Endothelial cell of umbilical vein (primary cell): ENCODE measurements at regions not wholly inside any gene's neighbourhood (a gene's known extent, or its start where the extent isn't known, plus 50 kb on each side); places are given as distances from the start of the nearest gene placed in this dataset.

Experiments used
- BruUV-seq: library from RNA; stranded (reverse); fragments of 400-500 nt; replicated peaks from 2 replicates; lab custom pipeline; 2021; lab: Mats Ljungman, UMichigan
- CTCF ChIA-PET: fragments of 300-600, 350-600 bp; sonication (Branson Sonifier 250); formaldehyde crosslinking; loops from one replicate; lab custom pipeline; 2021; ENCODE audit warnings: antibody characterized with exemption, inconsistent platforms; lab: Charles Lee
- POLR2A ChIA-PET: fragments of 300-600, 350-600 bp; sonication (Branson Sonifier 250); formaldehyde crosslinking; loops from one replicate; lab custom pipeline; 2021; ENCODE audit warnings: antibody characterized with exemption, inconsistent platforms; lab: Charles Lee
- DNase-seq: peaks from one replicate; pipeline ENCODE4 v3.0.0-alpha.2; 2011; ENCODE audit warnings: low read depth, low spot score
- FAIRE-seq: peaks from 2 replicates; lab custom pipeline; 2011; peaks lifted over from hg19 to GRCh38; lab: Jason Lieb, UNC
- H2AFZ ChIP-seq: 2 replicates; pipeline ENCODE4 v1.6.0; 2012; ENCODE audit warnings: low read depth, low read length, control low read depth, inconsistent platforms
- H3K27ac ChIP-seq: 2 replicates; pipeline ENCODE4 v1.5.1; 2011; ENCODE audit warnings: low read depth, mild to moderate bottlenecking, control low read depth, low read length, moderate library complexity; ENCODE audit not compliant: insufficient read depth
- H3K27me3 ChIP-seq, 2 experiments: 2 replicates each; pipeline versions ENCODE4 v1.6.0 to v1.6.1; 2011; ENCODE audit warnings: low read length in 2 of 2, mixed read lengths in 1 of 2; ENCODE audit not compliant: control insufficient read depth in 2 of 2, insufficient read depth in 2 of 2
- H3K36me3 ChIP-seq, 2 experiments: 2 replicates in 1 of 2; 3 replicates in 1 of 2; pipeline ENCODE4 v1.5.1; 2011; ENCODE audit warnings: low read length in 2 of 2, mild to moderate bottlenecking in 1 of 2, moderate library complexity in 1 of 2; ENCODE audit not compliant: control insufficient read depth in 2 of 2, insufficient read depth in 2 of 2; ENCODE audit errors: extremely low read depth in 1 of 2
- H3K4me1 ChIP-seq: 3 replicates; pipeline ENCODE4 v1.5.1; 2011; ENCODE audit warnings: mild to moderate bottlenecking, low read length; ENCODE audit not compliant: control insufficient read depth, insufficient read depth; ENCODE audit errors: extremely low read depth
- H3K4me2 ChIP-seq: 2 replicates; pipeline ENCODE4 v1.6.1; 2011; ENCODE audit warnings: low read length, control low read depth, mixed read lengths; ENCODE audit not compliant: insufficient read depth
- H3K4me3 ChIP-seq, 3 experiments: fragments of 200-600 bp in 1 of 3; sonication (generic), shearing (Covaris generic) in 1 of 3; replicated peaks in 1 of 3; 2 replicates each; pipeline ENCODE4 v1.5.1; 2011 to 2016; ENCODE audit warnings: control low read depth in 3 of 3, low read length in 3 of 3, mild to moderate bottlenecking in 2 of 3, inconsistent platforms in 1 of 3, low read depth in 1 of 3, moderate library complexity in 1 of 3; ENCODE audit not compliant: insufficient read depth in 1 of 3
- H3K79me2 ChIP-seq: 2 replicates; pipeline ENCODE4 v1.6.0; 2012; ENCODE audit warnings: low read length, inconsistent platforms; ENCODE audit not compliant: control insufficient read depth, insufficient read depth
- H3K9ac ChIP-seq: replicated peaks from 2 replicates; pipeline ENCODE3; 2011; ENCODE audit warnings: low read length, control low read depth; ENCODE audit not compliant: insufficient read depth; ENCODE audit errors: extremely low read depth
- H3K9me1 ChIP-seq: replicated peaks from 3 replicates; pipeline ENCODE4 v1.6.0; 2011; ENCODE audit warnings: mild to moderate bottlenecking, low read length; ENCODE audit not compliant: control insufficient read depth, insufficient read depth; ENCODE audit errors: extremely low read depth
- H3K9me3 ChIP-seq: replicated peaks from 2 replicates; pipeline ENCODE4 v1.5.1; 2012; ENCODE audit warnings: low read length, inconsistent platforms; ENCODE audit not compliant: control insufficient read depth, insufficient read depth
- H4K20me1 ChIP-seq: replicated peaks from 2 replicates; pipeline ENCODE3; 2011; ENCODE audit warnings: mild to moderate bottlenecking, low read length; ENCODE audit not compliant: control insufficient read depth, insufficient read depth; ENCODE audit errors: extremely low read depth
- EZH2 ChIP-seq: IDR thresholded peaks from 2 replicates; pipeline ENCODE4 v1.6.1; 2012; ENCODE audit warnings: borderline replicate concordance, low read depth, mild to moderate bottlenecking, moderate library complexity, low read length, inconsistent platforms; ENCODE audit not compliant: severe bottlenecking
- FOS ChIP-seq: IDR thresholded peaks from 2 replicates; pipeline ENCODE4 v1.6.1; 2011; ENCODE audit warnings: mild to moderate bottlenecking, low read length, moderate library complexity, borderline replicate concordance; ENCODE audit not compliant: insufficient read depth
- GATA2 ChIP-seq: IDR thresholded peaks from 2 replicates; pipeline ENCODE4 v1.7.0; 2011; ENCODE audit warnings: low read depth, mild to moderate bottlenecking, moderate library complexity, mixed read lengths, low read length; ENCODE audit not compliant: insufficient read length, insufficient read depth
- JUN ChIP-seq: IDR thresholded peaks from 2 replicates; pipeline ENCODE4 v1.6.1; 2011; ENCODE audit warnings: borderline replicate concordance, low read depth; ENCODE audit not compliant: insufficient read length, insufficient read depth
- MYC ChIP-seq: IDR thresholded peaks from one replicate; pipeline ENCODE4 v1.6.1; 2011; ENCODE audit warnings: mild to moderate bottlenecking, low read depth, low read length
- POLR2A ChIP-seq: IDR thresholded peaks from 2 replicates; pipeline ENCODE4 v1.6.1; 2012; ENCODE audit warnings: low read depth, mild to moderate bottlenecking, control low read depth, low read length
- POLR2AphosphoS5 ChIP-seq: IDR thresholded peaks from 2 replicates; pipeline ENCODE4 v1.6.1; 2012; ENCODE audit warnings: low read depth, mild to moderate bottlenecking, control low read depth, low read length, moderate library complexity; ENCODE audit not compliant: insufficient read depth
- dilution Hi-C: fragments of 300-500 bp; cut with MboI; formaldehyde crosslinking; loops from one replicate; pipeline ENCODE4 v1.15.0; 2019; ENCODE audit warnings: low sequenced_read_pairs; ENCODE audit not compliant: extremely low pct_ligation_motif_present
- intact Hi-C: fragments of 100-400 bp; cut with micrococcal nuclease; formaldehyde crosslinking; loops from one replicate; pipeline ENCODE4 v1.10.0; 2022
- TF ChIP-seq, protein P1 (sequence below), 2 donors: IDR thresholded peaks; 1 replicate in 1 of 2; 2 replicates in 1 of 2; pipeline ENCODE4 v1.5.1; 2011; ENCODE audit warnings: low read length in 2 of 2, mild to moderate bottlenecking in 2 of 2, moderate library complexity in 2 of 2, control low read depth in 1 of 2, inconsistent platforms in 1 of 2, low read depth in 1 of 2; ENCODE audit not compliant: insufficient read depth in 1 of 2; ENCODE audit errors: extremely low read depth in 1 of 2
- TF ChIP-seq, protein P2 (sequence below): IDR thresholded peaks from 2 replicates; pipeline ENCODE4 v1.6.1; 2011; ENCODE audit not compliant: insufficient read depth, insufficient read length

DNA sequence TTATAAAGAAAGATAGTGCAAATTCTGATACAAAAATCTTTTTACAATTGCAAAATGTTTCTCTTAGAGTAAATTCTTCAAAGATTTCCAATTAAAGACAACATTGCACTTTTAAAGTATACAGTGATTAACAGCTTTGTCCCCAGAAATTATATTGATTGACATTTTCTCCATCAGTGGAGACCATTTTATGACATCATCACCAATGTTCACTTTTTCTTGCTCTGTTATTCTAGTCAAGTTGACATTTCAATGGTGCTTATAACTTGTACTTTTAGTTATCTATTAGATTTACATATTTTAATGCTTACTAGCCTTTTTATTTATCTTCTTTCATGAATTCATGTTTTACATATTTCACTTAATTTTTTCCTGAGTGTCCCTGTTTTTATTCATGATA lies 524.8 kb downstream of the HAO1 start:
- no peaks in the 10 kb centered on the region for H4K20me1 ChIP-seq
- dilution Hi-C loops = no loop called here
- no peaks in the 10 kb centered on the region for H3K27me3 ChIP-seq
- H3K9me3 ChIP-seq = no peaks in the 10 kb centered on the region
- POLR2A ChIA-PET = no interaction called here
- intact Hi-C loops = no loop called here
- no peak overlapping the region for H3K4me2 ChIP-seq
- CTCF ChIA-PET = no interaction called here
- DNase-seq = no peak
- no peak overlapping the region for H3K27ac ChIP-seq
- H3K9ac ChIP-seq = no peak overlapping the region
- no peaks in the 10 kb centered on the region for H3K9me1 ChIP-seq
- H3K4me1 ChIP-seq = no peaks in the 10 kb centered on the region
- BruUV-seq = no TSS peak
- TF ChIP-seq POLR2AphosphoS5 = no peak
- TF ChIP-seq, protein P1, sequence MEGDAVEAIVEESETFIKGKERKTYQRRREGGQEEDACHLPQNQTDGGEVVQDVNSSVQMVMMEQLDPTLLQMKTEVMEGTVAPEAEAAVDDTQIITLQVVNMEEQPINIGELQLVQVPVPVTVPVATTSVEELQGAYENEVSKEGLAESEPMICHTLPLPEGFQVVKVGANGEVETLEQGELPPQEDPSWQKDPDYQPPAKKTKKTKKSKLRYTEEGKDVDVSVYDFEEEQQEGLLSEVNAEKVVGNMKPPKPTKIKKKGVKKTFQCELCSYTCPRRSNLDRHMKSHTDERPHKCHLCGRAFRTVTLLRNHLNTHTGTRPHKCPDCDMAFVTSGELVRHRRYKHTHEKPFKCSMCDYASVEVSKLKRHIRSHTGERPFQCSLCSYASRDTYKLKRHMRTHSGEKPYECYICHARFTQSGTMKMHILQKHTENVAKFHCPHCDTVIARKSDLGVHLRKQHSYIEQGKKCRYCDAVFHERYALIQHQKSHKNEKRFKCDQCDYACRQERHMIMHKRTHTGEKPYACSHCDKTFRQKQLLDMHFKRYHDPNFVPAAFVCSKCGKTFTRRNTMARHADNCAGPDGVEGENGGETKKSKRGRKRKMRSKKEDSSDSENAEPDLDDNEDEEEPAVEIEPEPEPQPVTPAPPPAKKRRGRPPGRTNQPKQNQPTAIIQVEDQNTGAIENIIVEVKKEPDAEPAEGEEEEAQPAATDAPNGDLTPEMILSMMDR (IDR thresholded peaks at IDR 0.05; ENCODE audit: extremely low read depth in 1 of 2, insufficient read depth in 1 of 2, low read depth in 1 of 2, low read length in 2 of 2) = no peak
- TF ChIP-seq MYC = no peak
- TF ChIP-seq EZH2 = no peak
- no peak for TF ChIP-seq GATA2
- TF ChIP-seq, protein P2, sequence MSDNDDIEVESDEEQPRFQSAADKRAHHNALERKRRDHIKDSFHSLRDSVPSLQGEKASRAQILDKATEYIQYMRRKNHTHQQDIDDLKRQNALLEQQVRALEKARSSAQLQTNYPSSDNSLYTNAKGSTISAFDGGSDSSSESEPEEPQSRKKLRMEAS = no peak
- no peak for TF ChIP-seq FOS
- no peak for TF ChIP-seq POLR2A
- no peak for TF ChIP-seq JUN
- H3K79me2 ChIP-seq = no peaks in the 10 kb centered on the region
- H3K4me3 ChIP-seq = no peak overlapping the region
- no peak for FAIRE-seq
- no peak overlapping the region for H2AFZ ChIP-seq
- H3K36me3 ChIP-seq = no peaks in the 10 kb centered on the region
